ENCODE measurements at regions not wholly inside any gene's neighbourhood (a gene's known extent, or its start where the extent isn't known, plus 50 kb on each side); places are given as distances from the start of the nearest gene placed in this dataset.

DNA sequence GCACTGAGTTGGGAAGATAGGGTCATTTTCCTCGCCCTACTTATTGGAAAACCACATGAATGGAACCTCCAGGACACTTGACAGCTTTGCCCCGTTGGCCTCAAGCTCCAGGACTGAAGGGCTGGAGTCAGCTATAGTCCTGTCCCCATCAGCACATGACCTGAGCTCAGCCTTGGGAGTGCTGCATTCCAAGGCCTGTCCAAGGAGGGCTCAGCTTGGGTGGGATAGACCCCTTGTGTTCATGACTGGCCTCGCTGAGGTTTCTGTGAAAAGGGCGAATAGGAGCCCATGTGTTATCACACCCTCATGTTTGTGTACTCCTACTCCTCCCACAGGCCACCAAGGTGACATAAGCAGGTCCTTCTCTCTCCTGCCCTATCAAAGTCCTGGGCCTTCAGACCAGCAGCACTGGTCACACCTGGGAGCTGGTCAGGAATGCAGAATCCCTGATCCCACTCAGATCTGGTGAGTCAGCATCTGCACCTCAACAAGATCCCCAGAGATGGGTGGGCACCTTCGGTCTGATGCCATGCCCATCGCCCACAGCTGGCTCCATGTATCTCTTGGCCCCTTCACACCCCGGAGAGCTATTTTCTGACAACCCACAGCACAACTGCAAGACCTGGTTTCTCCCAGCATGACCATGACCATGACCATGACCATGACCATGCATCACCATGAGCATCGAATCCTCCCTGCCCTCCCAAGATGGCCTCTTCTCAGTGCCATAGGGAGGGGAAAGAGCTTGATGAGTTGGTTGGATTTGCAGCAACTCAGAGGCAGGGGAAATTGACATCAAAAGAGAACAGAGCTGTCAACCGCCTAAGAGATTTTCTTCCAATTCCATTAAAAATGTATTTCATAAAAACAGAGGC is 83.0 kb upstream of the RAB6C start:
- DNase-seq: no peak

- DNase-seq: no peak
Measured at GRCh38 chr2:129901754-129902415, 77.6 kb upstream of the RAB6C start.

DNA sequence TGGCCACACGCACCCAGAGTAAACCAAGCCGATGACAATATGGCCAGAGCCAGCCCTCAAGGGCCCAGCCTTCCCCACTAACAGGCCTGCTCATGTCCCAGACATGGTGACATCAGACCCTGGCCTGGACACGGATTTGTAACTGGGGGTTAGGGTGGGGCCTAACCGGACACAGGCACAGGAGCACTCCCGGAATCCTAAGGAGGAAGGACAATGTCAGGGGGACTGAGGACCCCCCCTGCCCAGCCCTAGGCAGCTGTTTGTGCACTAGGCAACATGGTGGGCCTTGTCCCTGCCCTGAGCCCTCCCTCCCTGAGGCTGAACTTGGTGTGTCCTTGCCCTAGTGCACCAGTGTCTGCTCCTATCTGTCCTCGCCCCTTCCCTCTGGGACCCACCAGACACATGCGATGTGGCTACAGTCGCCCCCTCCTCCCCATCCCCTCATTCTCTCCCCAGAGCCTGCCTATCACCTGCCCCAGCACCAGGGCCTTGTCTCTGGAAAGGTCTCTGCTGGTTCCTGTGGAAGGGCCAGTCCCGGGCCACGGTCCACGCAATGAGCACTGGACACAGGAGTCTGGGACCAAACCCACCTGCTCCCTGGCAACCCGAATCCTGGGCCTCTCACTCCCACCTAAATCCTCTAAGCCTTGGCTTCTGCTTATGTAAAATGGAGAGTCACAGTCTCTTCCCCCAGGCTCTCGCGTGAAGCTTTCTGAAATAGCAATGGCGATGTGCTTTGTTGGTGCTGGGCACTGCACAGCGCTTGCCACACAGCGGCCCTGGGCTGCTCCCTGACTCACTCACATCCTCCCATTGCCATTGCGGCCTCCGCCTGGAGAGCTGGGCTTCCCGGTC is 76.5 kb upstream of the RAB6C start:
- no peak for DNase-seq

DNA sequence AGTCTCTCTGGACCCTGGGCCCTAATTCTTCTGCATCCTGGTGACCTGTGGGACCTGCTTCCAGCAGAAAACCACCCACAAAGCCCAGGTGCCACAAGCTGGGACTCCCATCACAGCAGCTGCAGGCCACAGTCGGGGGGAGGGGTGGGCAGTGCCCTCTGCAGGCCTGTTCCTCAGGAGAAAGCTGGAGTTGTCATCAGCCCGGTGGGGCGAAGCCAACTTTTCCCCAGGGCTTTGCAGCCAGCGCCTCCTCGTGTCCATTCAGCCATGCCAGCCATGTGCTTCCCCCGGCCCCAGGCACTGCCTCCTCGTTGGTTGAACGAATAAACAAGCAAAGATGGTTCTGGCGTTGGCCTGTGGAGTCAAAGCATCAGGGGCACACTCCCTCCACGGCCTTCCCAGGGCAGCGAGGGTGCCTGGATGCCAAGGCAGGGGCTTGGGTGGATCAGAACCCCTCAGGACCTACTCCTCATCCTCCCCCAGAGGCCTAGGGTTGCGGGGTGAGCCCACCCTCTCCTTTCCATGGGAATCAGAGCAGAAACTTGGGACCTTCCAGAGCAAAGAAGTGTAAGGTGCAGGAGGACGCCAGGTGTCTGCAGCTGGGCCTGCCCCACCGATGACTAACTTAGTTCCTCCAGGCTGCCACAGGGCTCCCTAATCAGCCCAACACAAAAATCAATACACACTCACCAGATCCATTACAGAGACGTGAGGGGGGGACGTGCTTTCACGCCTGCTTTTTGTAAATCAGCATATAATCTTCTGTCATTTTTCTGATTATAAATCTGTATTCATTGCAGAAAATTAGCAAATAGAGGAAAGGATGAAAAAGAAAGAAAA is 75.7 kb upstream of the RAB6C start:
- DNase-seq: no peak

DNA sequence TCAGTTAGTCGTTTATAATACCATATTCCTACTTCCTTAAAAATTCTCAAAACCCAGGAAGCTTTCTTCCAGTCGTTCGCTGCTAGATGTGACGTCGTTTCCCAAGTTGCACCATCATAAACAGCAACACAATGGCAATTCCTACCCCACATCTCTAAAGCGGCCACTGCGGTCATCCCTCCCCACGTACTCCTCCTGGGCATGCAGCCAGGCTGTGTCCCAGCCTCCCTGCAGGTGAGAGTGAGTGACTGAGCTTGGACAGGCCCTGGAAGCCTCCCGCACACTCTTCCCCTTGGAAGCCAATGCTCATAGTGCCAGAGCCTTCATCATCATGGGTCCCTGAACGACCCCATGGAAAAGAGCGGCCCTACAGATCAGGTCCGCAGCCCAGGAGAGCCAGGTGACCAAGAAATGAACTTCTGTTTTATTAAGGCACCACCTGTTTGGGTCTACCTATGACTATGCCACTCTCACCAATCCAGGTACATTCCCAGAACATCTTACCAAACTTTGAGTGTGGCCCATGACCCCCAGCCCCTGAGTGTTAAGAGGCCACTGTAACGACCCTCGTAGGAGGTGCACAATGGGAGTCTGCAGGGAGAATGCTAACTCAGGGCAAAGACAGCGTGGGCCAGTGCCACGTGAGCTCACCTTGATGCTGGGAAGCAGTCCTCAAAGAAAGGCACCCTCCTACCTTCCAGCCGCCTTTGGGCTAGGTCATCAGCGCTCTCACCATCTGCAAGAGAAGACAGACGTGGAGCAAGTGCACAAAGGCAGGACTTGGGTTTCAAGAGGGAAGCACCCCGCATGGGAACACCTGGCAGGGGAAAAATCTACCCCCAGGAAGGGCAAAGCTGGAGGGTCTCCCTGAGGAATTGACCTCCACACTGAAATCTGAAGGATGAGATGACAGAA is 74.7 kb upstream of the RAB6C start:
- no peak for DNase-seq

- DNase-seq: no peak
Measured at GRCh38 chr2:129905664-129906081, 73.8 kb upstream of the RAB6C start.

- no peak for DNase-seq
Measured at GRCh38 chr2:129906139-129906860, 73.2 kb upstream of the RAB6C start.

GRCh38 chr2:129906861-129907235 is 72.6 kb upstream of the RAB6C start:
- DNase-seq: no peak

DNA sequence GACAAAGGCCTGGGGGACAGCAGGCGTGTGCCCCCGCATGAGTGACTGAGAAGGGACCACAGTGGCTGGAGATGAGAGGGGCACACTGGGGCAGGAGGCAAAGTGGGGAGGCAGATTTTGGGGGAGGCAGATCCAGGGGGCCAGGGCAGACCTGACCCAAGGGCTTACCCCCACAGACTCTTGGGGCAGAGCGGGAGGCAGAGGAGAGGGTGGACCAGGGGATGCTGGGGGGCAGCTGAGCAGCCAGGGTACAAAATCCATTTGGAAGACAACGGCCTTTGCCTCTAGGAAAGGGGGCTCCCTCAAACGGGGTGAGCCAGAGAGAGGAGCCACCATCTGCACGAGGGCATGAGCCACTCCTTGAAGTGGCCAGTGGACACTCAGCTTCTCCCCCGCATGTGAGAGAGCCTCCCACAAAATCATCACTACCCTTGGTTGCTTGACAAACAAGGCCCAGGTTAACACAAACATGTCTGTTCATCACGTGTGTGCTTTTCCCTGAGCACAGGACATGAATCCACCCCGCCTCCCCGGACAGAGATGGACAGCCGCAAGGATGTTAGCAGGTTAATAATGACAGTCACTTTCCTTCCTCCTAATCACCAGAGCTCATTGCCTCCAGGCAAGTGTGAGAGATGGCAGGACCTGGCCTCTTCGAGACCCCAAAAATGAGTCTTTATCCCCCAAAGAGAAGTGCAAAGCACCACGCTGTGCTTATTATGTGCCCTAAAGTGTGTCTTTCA is 72.0 kb upstream of the RAB6C start:
- DNase-seq: no peak

- DNase-seq: no peak
Measured at GRCh38 chr2:129908721-129909373, 70.6 kb upstream of the RAB6C start.

DNA sequence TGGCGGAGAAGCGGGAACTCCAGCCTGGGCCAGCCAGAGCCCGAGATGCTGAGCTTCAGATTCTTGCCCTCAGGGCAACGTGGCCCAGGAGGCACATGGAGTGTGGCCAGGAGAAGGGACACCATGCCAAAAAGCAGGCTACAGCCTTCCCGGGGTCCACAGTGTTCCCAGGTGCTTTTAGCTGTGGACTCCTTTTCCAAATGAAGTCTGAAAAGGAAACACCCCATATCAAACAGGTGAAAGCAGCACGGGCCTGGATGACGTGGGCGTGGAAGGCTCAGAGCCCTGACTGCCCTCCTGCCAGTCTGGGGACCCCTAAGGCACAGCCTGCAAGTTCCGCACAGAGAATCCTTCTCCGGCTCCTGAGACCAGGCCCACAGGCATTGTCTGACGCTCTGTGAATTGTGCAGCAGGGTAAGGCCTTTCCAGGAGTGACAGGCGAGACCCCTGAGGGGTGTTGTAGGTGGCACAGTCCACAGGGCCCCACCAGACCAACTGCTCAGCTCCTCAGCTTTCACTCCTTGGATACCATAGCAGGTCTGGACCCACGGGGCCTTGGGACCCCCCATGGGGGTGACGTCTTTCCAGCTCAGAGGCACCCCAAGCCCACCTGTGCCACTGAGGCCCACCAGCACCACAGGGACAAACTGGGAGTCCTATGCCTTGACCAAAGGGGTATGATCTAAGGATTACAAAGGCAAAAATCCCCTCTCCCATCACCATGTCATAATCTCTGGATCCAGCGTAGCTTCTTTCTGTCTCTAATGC is 69.6 kb upstream of the RAB6C start:
- no peak for DNase-seq

GRCh38 chr2:129910446-129911362 is 68.8 kb upstream of the RAB6C start:
- no peak for DNase-seq

GRCh38 chr2:129911363-129912065 is 68.0 kb upstream of the RAB6C start:
- DNase-seq: no peak

- DNase-seq: no peak
Measured at GRCh38 chr2:129912066-129912820, 67.2 kb upstream of the RAB6C start.

DNA sequence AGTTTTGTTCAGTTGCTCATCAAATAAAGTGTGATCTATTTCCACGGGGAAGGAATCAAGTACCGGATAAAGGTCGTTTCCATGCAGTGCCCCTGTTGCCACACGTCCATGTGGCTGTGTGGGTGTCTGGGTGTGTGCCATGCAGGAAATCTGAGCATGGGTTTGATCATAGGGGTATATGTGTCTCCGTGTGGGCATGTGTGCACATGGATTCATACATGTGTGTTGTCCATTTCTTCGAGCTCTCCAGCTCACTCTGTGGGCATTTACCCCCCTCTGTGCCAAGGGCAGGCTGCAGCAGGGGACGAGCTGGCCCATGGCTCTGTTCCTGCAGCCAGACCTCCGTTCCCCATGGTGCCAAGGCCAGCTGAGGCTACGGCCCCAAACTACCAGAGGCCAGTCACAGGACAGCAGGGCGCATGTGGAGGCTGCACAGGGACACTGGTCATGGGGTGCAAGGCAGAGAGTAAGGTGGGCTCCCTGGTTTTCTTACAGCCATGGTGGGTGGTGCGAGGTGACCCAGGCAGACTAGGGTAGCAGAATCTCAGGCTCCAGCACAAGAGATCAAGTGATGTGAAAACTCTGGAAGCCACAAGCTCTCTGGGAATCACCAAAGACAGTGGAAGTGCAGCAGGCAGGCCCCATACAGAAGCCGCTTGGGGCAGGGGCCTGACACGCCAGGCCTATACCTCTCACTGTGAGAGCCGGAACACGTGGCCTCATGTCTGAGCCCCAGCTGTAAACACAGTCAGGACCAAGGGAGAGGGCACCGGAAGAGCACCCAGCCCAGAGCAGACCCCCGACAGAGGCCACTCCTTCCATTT is 66.4 kb upstream of the RAB6C start:
- DNase-seq: no peak

Measured in T-helper 2 cell (primary cell).